ENCODE measurements at regions not wholly inside any gene's neighbourhood (a gene's known extent, or its start where the extent isn't known, plus 50 kb on each side); places are given as distances from the start of the nearest gene placed in this dataset.
"Not testable (repeated sequence)": the region's sequence is repeated elsewhere in the genome, so short reads cannot be mapped to it uniquely, and the experiment has no call there.

DNA sequence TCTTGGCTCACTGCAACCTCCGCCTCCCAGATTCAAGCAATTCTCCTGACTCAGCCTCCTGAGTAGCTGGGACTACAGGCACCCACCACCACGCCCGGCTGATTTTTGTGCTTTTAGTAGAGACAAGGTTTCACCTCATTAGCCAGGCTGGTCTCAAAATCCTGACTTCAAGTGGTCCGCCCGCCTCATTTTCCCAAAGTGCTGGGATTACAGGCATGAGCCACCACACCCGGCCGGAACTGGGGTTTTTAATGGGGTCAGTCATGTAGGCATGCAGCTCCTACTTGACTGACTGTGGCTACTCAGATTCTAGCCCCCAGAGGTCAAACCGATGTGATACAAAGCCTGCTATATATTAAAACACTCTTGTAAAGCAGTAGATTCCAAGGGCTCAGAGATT, 631.7 kb downstream of the MAT2B start:
- no peak for ATAC-seq
- TF ChIP-seq, protein P1, sequence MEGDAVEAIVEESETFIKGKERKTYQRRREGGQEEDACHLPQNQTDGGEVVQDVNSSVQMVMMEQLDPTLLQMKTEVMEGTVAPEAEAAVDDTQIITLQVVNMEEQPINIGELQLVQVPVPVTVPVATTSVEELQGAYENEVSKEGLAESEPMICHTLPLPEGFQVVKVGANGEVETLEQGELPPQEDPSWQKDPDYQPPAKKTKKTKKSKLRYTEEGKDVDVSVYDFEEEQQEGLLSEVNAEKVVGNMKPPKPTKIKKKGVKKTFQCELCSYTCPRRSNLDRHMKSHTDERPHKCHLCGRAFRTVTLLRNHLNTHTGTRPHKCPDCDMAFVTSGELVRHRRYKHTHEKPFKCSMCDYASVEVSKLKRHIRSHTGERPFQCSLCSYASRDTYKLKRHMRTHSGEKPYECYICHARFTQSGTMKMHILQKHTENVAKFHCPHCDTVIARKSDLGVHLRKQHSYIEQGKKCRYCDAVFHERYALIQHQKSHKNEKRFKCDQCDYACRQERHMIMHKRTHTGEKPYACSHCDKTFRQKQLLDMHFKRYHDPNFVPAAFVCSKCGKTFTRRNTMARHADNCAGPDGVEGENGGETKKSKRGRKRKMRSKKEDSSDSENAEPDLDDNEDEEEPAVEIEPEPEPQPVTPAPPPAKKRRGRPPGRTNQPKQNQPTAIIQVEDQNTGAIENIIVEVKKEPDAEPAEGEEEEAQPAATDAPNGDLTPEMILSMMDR (IDR thresholded peaks at IDR 0.05), result no peak
- no peak for TF ChIP-seq POLR2A (IDR thresholded peaks at IDR 0.05)
- 87 to 91% methylated on average over 8 of the region's 8 CpGs for WGBS, 2 donors
- Histone ChIP-seq H3K36me3 (replicated peaks in 1 of 2; ENCODE audit: insufficient read depth in 1 of 2, low read depth in 2 of 2) (no peaks in the 10 kb centered on the region), H3K9me3 (peaks cover 0 to 4% (median 0%) of the 10 kb centered on the region in 3 donors), H3K27me3 (no peaks in the 10 kb centered on the region), H3K27ac (no peak overlapping the region), H3K4me3 (no peak overlapping the region), H3K4me1 (no peaks in the 10 kb centered on the region)
- intact Hi-C loops (cut with DNase I), result no loop called here
- no peak for DNase-seq

DNA sequence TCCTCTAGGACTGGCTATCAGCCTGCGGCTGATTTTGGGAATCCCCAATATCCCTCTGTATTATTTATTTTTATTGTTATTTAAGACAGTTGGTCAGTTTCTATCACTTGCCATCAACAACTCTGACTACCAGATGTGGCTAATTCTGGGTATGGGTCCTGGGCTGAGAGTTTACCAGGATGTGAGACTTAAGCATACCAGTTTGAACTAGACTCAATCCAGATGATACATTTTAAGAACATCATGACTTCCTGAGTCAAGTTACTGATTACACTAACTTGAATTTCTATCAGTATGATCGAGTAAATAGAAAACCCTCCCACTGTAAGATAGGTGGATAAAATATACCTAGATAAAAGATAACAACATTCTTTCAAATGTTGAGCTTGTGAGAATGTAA, 634.0 kb downstream of the MAT2B start:
- DNase-seq, result no peak
- Histone ChIP-seq H3K4me3 (no peak overlapping the region), H3K4me1 (no peaks in the 10 kb centered on the region), H3K36me3 (replicated peaks in 1 of 2; ENCODE audit: insufficient read depth in 1 of 2, low read depth in 2 of 2) (no peaks in the 10 kb centered on the region), H3K27ac (no peak overlapping the region), H3K27me3 (no peaks in the 10 kb centered on the region), H3K9me3 (no peaks in the 10 kb centered on the region)
- no peak for TF ChIP-seq POLR2A (IDR thresholded peaks at IDR 0.05)
- TF ChIP-seq, protein P1 (IDR thresholded peaks at IDR 0.05), result no peak
- intact Hi-C loops (cut with DNase I), result no loop called here
- no peak for ATAC-seq
- 56 to 62% methylated on average over 2 of the region's 2 CpGs for WGBS, 2 donors

DNA sequence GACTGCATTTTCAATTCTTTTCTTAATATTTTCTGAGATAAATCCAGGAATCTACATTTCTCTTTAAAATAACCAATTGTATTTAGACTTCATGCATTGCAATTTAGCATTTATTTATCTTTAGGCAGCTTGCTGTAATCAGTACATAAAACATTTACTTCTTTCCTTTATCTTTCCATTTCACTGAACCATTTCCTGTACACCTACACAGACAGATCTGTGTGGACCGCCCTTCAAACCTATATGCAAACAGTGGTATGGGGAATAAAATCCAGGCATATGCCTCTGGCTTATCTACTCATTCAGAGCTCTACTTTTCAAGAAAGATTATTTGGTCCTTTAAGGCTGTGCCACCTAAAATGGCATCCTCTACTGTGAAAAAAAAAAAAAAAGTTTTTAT, 640.0 kb downstream of the MAT2B start:
- Histone ChIP-seq H3K9me3 (no peaks in the 10 kb centered on the region), H3K27me3 (no peaks in the 10 kb centered on the region), H3K36me3 (replicated peaks in 1 of 2; ENCODE audit: insufficient read depth in 1 of 2, low read depth in 2 of 2) (no peaks in the 10 kb centered on the region), H3K4me3 (no peak overlapping the region), H3K27ac (no peak overlapping the region), H3K4me1 (no peaks in the 10 kb centered on the region)
- ATAC-seq, result no peak
- intact Hi-C loops (cut with DNase I), result no loop called here
- WGBS, 2 donors, result 54 to 70% methylated on average over 1 of the region's 1 CpG
- TF ChIP-seq, protein P1 (IDR thresholded peaks at IDR 0.05), result no peak
- no peak for TF ChIP-seq POLR2A (IDR thresholded peaks at IDR 0.05)
- DNase-seq, result no peak

DNA sequence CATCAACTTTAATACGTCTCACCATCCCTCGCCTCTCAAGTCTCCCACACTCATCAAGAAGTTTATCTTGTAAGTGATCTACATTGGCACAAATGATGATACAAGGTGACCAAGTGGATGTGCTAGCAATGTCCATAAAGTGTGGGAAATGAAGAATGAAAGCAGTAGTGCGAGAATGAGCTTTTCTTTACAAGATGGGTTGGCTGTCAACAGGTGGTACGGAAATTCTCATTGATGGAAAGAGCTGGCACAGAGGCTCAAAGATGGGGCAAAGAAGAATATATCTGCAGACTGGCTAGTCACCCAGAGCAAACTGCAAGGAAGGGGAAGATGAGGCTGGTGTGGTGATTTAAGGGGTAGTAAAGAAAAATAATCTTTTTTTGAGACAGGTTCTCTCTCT, 640.8 kb downstream of the MAT2B start:
- no peaks in the 10 kb centered on the region for H3K9me3 ChIP-seq
- no peak for TF ChIP-seq POLR2A (IDR thresholded peaks at IDR 0.05)
- TF ChIP-seq, protein P1 (IDR thresholded peaks at IDR 0.05), result no peak
- intact Hi-C loops (cut with DNase I), result no loop called here
- DNase-seq, result no peak
- ATAC-seq, result no peak
- H3K27ac ChIP-seq, result no peak overlapping the region
- no peaks in the 10 kb centered on the region for H3K27me3 ChIP-seq
- H3K36me3 ChIP-seq (replicated peaks in 1 of 2; ENCODE audit: insufficient read depth in 1 of 2, low read depth in 2 of 2), result no peaks in the 10 kb centered on the region
- H3K4me3 ChIP-seq, result no peak overlapping the region
- H3K4me1 ChIP-seq, result no peaks in the 10 kb centered on the region
- WGBS, 2 donors, result 62 to 69% methylated on average over 4 of the region's 4 CpGs

DNA sequence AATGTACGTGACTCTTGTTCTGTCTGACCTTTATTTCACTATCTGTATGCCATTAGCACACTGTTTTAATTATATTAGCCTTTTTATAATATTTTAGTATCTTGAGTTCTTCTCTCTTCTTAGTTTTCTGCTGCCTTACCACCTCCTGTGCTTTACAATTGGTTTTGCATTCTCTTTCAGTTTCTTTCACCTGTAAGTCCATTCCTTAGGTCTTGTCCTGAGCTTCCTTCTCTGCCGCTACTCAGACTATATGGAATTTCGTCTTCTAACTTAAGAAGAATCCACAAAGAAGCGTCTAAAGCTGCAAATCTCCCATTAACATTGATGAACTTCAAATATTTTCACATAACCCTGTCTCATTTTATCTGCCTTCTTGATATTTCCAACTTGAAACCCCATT, 642.9 kb downstream of the MAT2B start:
- 54 to 56% methylated on average over 4 of the region's 4 CpGs for WGBS, 2 donors
- Histone ChIP-seq H3K36me3 (replicated peaks in 1 of 2; ENCODE audit: insufficient read depth in 1 of 2, low read depth in 2 of 2) (no peaks in the 10 kb centered on the region), H3K27me3 (no peaks in the 10 kb centered on the region), H3K9me3 (no peaks in the 10 kb centered on the region), H3K27ac (no peak overlapping the region), H3K4me3 (no peak overlapping the region), H3K4me1 (no peaks in the 10 kb centered on the region)
- DNase-seq (no peak), ATAC-seq (no peak)
- intact Hi-C loops (cut with DNase I), result no loop called here
- TF ChIP-seq, protein P1 (IDR thresholded peaks at IDR 0.05), result no peak
- no peak for TF ChIP-seq POLR2A (IDR thresholded peaks at IDR 0.05)

DNA sequence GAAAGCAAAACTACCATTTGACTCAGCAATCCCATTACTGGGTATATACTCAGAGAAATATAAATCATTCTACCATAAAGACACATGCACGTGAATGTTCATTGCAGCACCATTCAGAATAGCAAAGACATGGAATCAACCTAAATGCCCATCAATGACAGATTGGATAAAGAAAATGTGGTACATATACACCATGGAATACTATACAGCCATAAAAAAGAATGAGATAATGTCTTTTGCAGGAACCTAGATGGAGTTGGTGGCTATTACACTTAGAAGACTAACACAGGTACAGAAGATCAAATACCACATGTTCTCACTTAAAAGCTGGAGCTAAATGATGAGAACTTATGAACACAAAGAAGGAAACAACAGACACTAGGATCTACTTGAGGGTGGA, 647.1 kb downstream of the MAT2B start:
- intact Hi-C loops (cut with DNase I); H3K4me3 ChIP-seq; H3K27me3 ChIP-seq; ATAC-seq; H3K27ac ChIP-seq; DNase-seq; H3K36me3 ChIP-seq (replicated peaks in 1 of 2; ENCODE audit: insufficient read depth in 1 of 2, low read depth in 2 of 2); H3K9me3 ChIP-seq; H3K4me1 ChIP-seq: not testable (repeated sequence)
- 76 to 77% methylated on average over 1 of the region's 1 CpG for WGBS, 2 donors
